Fibroblast of mammary gland (primary cell): ENCODE measurements at regions not wholly inside any gene's neighbourhood (a gene's known extent, or its start where the extent isn't known, plus 50 kb on each side); places are given as distances from the start of the nearest gene placed in this dataset.

Source experiments
- DNase-seq: peaks from one replicate; pipeline ENCODE4 v3.0.0-alpha.2; 2010; ENCODE audit warnings: low read depth
- H3K4me3 ChIP-seq: 2 replicates; pipeline ENCODE4 v1.5.1; 2011; ENCODE audit warnings: low read depth, mild to moderate bottlenecking, low read length, moderate library complexity; ENCODE audit not compliant: control insufficient read depth
- CTCF ChIP-seq: conservative IDR thresholded peaks from 2 replicates; pipeline ENCODE4 v1.5.1; 2011; ENCODE audit warnings: low read depth, low read length, inconsistent platforms; ENCODE audit not compliant: control insufficient read depth, insufficient read depth

- DNase-seq, result peak; percentile 59
- TF ChIP-seq CTCF, result no peak
- H3K4me3 ChIP-seq, result no peak overlapping the region
Measured at GRCh38 chr9:78539904-78540303, 243.0 kb downstream of the PSAT1 start.

GRCh38 chr9:78541868-78542443, 245.0 kb downstream of the PSAT1 start:
- no peak for TF ChIP-seq CTCF
- no peak for DNase-seq
- H3K4me3 ChIP-seq, result no peak overlapping the region

- DNase-seq, result no peak
- TF ChIP-seq CTCF, result no peak
- H3K4me3 ChIP-seq, result no peak overlapping the region
Measured at GRCh38 chr9:78542491-78543181, 245.7 kb downstream of the PSAT1 start.

- TF ChIP-seq CTCF, result no peak
- no peak for DNase-seq
Measured at GRCh38 chr9:78543353-78543752, 246.4 kb downstream of the PSAT1 start.

GRCh38 chr9:78544230-78544629, 247.3 kb downstream of the PSAT1 start:
- DNase-seq, result no peak
- TF ChIP-seq CTCF, result no peak
- no peak overlapping the region for H3K4me3 ChIP-seq

More at GRCh38 chr9:78543353-78543752, 246.4 kb downstream of the PSAT1 start:
- no peak overlapping the region for H3K4me3 ChIP-seq

GRCh38 chr9:78547831-78548230, 250.9 kb downstream of the PSAT1 start:
- H3K4me3 ChIP-seq, result no peak overlapping the region
- no peak for TF ChIP-seq CTCF
- no peak for DNase-seq
